CD4-positive, alpha-beta T cell treated with Interleukin-10 for 1 hour (primary cell): ENCODE measurements at regions not wholly inside any gene's neighbourhood (a gene's known extent, or its start where the extent isn't known, plus 50 kb on each side); places are given as distances from the start of the nearest gene placed in this dataset.
"Not testable (repeated sequence)": the region's sequence is repeated elsewhere in the genome, so short reads cannot be mapped to it uniquely, and the experiment has no call there.

Experiments
- DNase-seq: peaks from one replicate; pipeline ENCODE4 v3.0.0-alpha.2; 2020

DNA sequence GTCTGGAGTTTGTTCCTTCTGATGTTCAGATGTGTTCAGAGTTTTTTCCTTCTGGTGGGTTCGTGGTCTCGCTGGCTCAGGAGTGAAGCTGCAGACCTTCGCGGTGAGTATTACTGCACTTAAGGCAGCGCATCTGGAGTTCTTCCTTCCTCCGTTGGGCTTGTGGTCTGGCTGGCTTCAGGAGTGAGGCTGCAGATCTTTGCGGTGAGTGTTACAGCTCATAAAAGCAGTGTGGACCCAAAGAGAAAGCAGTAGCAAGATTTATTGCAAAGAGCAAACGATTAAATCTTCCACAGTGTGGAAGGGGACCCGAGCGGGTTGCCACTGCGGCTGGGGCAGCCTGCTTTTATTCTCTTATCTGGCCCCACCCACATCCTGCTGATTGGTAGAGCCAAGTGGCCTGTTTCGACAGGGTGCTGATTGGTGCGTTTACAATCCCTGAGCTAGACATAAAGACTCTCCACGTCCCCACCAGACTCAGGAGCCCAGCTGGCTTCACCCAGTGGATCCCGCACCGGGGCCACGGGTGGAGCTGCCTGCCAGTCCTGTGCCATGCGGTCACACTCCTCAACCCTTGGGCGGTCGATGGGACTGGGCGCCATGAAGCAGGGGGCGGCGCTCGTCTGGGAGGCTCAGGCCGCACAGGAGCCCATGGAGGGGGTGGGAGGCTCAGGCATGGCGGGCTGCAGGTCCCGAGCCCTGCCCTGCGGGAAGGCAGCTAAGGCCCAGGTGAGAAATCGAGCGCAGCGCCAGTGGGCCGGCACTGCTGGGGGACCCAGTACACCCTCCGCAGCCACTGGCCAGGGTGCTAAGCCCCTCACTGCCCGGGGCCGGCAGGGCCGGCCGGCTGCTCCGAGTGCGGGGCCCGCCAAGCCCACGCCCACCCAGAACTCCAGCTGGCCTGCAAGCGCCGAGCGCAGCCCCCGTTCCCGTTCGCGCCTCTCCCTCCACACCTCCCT, 315.3 kb upstream of the SGK1 start:
- DNase-seq = peak; percentile 49

DNA sequence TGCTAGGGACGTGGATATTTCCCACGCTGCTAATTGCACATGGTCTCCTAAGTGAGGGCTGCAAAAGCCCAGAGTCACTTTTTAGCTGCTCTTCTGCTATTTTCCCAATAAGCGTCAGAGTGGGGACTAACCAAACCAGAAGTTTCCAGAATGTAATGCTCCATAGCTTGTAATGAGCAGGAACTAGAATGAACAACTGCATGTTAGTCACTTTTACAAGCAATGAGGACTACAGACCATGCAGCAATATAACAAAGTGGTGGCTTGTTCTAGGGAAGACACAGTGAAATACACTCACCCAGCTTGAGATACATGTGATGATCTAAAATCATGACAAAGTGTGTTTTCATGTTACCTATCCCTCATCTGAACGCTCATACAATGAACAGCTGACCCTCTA, 314.1 kb upstream of the SGK1 start:
- no peak for DNase-seq

DNA sequence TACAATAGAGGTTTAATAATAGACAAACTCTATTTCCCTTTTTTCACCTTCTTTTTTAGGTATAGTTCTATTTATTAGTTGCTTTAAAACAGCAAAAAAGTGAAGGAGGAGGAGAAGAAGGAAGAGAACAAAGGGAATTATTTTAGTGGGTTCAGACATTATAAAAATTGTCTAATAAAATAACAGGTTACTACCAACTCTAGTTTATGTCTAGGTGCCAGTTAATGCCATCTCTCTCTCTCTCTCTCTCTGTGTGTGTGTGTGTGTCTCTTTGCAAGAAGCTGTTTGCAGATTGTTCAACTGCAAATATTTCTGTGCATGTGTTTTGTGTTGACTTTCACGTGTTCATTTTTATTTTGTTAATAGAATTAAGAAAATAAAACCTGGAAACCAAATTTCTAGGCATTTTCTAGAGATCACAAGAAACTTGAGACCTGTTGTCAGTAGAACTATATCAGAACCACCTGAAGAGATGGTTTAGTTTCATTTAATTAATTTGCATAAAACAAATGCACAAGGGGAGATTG, 313.5 kb upstream of the SGK1 start:
- DNase-seq = no peak

- DNase-seq = no peak
These were observed 312.7 kb upstream of the SGK1 start for GRCh38 chr6:134630508-134631121.

DNA sequence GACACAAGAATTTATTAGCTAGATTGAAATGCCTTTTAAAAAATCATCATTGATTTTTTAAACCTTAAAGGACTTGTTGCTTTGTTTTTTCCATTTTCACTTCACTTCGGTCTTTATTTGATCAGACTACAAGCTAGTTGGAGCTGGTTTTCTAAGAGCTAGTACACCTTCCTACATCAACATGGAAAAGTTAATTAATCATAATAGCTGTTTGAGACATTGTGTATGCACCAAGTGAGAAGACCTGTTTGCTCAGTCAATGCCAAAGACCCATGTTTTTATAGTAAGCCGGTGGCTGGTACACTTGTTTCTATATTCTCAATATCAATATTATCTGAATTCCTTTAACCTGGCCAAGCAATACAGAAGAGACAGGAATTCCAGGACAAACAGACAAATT, 310.2 kb upstream of the SGK1 start:
- no peak for DNase-seq

GRCh38 chr6:134627707-134628106, 309.8 kb upstream of the SGK1 start:
- no peak for DNase-seq

GRCh38 chr6:134626589-134626988, 308.7 kb upstream of the SGK1 start:
- no peak for DNase-seq

DNA sequence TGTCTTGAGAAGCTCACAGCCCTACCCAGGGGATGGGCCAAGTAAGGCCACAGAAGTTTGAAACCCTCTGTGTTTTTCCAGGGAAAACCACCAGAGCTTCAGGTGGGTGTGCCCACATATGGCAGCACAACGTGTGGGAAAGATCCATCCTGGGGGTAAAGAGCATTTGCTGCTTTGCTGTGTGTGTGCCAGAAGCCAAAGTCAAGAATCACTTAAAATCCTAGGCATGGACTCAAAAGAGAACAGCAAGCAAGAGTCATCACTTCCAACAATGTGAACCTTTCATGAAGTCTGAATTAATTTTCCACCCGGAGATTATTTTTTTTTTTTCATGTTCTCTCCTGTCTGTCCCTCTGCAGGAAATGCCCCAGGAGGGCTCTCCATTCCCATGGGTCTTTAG, 308.2 kb upstream of the SGK1 start:
- no peak for DNase-seq

GRCh38 chr6:134624781-134625180, 306.9 kb upstream of the SGK1 start:
- DNase-seq = no peak

DNA sequence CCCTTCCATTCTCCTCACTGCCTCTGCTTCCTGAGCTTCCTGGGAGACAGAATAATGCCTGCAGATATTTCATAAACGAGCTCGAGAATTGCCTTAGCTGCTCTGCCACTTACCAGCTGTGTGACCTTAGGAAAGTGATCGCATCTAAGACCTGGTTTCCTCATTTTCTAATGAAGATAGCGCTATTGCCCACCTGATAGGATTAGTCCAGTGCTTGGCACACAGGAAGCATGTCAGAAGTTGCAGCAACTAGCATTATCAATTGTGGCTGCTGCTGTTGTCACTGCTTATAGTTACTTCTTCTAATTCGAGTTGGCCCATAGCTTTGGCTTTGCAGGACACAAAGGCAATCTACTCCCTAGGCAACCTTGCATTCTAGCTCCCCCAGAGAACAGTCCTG, 305.5 kb upstream of the SGK1 start:
- no peak for DNase-seq

GRCh38 chr6:134622382-134623173, 304.7 kb upstream of the SGK1 start:
- DNase-seq = no peak

GRCh38 chr6:134621858-134622257, 303.9 kb upstream of the SGK1 start:
- no peak for DNase-seq

DNA sequence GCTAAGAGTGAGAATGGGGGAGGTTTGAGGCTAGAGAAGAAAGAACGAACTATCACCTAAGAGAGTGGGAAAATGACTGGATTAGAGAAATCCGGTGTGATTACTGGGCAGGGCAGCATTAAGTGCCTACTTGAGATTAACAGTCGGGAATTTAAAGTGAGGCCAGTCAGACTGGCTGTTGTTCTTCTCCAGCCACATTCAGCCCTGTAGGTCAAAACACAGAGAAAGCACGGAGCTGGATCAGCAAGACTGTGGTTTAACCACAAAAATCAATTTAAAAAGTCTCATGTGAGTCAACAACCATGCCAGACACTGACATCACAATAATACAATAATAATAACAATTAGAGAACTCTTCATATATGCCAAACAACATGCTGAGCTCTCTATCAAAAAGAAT, 301.9 kb upstream of the SGK1 start:
- no peak for DNase-seq

DNA sequence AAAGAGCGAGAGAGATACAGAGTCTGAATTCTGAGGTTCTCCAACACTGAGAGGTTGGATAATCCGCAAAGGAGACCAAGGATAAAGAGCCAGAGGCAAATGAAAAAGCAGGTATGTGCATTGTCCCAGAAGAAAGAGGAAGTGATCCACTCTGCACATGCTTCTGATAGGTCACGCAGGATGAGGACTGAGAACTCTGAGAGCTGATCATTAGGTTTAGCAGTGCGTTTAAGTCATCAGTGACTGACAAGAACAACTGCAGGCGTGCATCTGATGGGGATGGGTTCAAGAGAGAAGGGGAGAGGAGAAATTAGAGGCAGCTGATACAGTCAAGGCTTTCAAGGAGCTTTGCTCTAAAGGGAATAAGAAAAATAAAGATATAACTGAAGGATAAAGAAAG, 301.2 kb upstream of the SGK1 start:
- DNase-seq = no peak

DNA sequence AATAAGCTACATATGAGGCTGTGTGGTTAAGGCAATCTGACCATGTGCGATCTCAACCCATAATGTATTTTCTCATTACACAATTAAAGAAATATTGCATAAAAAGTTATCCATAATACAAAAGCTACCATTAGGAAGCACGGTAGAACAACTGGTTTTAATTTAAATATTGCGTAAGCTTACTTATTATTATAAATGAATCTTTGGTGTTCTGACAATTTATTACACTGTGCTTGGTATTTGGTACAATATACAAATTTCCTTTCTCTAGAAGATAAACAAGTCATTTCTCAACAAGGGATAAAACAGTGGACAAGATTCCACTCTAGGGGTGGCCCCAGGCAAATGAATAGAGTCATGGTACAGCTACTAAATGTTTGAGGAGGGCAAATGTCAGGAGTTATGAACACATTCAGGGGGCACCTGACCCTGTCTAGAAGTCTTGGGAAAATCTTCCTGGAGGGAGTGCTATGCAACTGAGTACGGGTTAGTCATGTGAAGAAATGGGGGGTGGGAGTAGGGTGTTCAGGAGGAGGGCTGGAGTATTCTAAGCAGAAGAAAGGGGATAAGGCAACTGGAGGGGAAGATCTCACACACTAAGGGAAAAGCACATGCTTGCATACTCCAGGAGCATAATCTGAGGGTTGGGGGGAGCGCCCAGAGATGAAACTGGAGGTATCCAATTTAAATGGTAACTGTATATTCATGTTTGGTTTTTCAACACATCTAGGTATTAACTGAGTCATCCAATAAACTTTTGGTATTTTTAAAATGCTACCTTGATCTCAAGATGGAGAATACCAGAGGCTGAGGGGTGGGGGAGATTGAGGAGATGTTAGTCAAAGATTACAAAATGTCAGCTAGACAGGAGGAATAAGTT, 296.9 kb upstream of the SGK1 start:
- DNase-seq = no peak

GRCh38 chr6:134612128-134612527, 294.2 kb upstream of the SGK1 start:
- DNase-seq = not testable (repeated sequence)

GRCh38 chr6:134610411-134610810, 292.5 kb upstream of the SGK1 start:
- DNase-seq = no peak

DNA sequence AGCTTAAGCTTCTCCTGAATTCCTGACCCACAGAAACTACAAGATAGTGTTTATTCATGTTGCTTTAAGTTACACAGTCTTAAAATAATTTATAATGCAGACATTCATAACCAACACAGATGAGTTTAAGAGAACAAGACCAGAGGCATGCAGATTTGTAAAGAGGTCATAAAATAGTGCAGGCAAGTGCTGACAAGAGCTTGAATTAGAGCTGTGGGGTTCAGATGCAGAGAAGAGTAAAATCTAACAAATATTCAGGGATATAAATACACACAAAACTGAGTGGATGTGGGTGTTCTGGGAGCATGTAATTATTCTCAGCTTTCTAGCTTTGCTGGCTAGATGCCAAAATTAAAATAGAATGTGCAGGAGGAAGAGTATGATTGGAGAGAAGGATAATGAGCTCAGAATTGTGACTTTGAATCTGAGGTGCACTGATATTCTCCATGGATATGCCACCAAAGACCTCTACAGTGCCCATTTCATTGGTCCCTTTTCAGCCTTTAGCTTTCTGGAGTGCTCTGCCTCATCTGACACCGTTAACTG, 291.9 kb upstream of the SGK1 start:
- no peak for DNase-seq

DNA sequence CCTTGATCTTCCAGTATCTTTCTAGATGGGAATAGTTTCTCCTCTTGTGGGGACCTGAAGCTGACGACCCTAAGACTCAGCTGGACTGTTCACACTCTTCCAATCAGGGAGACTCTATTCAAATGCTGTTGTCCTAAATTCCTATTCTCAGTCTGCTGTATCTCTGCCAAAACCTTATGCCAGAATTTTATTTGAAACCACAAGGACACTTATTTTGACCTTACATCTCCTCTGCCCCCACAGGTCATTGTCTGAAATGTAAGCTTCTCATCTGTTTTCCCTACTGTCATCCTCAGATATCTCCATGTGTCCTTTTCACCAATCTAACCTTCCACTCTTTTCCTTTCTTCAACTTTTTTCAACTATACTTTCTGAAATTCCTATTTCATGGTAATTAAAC, 289.5 kb upstream of the SGK1 start:
- no peak for DNase-seq

- no peak for DNase-seq
These were observed 287.1 kb upstream of the SGK1 start for GRCh38 chr6:134605034-134605433.

- no peak for DNase-seq
These were observed 286.2 kb upstream of the SGK1 start for GRCh38 chr6:134604014-134604676.
